ENCODE measurements at regions not wholly inside any gene's neighbourhood (a gene's known extent, or its start where the extent isn't known, plus 50 kb on each side); places are given as distances from the start of the nearest gene placed in this dataset.

DNA sequence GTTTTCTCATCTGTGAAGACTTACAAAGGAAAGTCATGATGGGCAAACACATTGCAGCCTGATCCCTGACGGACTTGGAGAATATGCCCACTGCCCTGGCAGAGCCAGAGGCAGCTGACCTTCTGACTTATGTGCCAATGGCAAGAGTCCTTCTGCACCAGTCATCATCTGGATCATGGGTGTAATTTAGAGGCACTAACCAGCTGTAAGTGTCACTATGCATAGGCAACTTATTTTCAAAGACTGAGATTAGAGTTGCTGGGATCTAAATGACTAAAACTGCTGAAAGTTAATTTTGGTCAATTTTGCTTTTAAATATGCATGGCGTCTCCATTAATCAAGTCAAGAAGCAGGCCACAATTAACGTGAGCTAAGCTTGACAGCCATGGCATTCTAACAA lies 261.2 kb downstream of the BCL11A start:
- DNase-seq: no peak

DNA sequence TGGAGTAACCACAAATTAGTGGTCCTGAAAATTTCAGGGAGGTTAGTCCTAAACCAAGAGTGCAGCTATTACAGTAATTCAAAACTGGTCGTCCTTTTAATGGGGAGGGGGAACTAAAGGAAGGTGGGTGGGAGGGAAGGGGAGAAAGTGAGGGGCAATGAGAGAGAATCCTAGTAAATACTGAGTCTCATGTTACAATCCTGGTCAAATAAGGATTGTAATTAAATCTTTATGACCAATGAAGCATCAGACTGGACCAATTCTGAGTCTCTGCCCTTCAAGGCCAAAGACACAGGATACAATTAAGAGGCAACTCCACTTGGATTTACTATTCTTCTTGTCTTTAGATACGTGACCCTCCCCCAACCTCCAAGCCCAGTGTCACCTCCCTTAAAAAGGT lies 262.9 kb downstream of the BCL11A start:
- no peak for DNase-seq

DNA sequence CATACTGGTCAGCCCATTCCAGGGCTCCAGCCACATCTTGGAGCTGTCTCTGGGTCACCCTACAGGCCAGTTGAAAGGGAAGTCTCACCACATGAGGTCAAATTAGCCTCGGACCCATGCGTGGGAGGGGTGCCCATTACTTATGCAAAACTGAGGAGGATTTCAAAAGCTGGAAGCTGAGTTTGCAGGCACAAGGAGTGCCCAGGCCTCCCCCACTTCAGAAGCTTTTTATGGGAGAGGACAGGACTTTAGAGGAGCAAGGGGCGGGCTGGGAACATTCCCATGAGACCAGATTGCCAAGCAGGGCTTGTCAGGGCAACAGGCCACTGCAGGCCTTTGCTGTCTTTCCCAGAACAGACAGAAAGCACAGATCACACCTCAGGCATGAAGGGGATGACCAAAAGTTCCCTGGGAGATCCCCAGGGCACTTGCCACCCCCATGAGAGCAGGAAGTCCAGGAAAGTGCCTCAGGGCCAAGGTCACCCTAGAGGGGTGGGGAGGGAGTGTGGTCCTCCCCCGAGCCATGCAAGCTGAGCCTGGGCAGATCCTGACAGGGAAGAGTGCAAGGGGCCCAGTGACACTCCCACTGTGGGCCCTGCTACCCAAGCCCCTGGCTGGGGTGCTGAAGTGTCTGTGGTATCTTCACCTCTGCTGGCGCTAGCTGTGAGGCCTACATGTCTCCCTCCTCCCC lies 267.7 kb downstream of the BCL11A start:
- DNase-seq: no peak

DNA sequence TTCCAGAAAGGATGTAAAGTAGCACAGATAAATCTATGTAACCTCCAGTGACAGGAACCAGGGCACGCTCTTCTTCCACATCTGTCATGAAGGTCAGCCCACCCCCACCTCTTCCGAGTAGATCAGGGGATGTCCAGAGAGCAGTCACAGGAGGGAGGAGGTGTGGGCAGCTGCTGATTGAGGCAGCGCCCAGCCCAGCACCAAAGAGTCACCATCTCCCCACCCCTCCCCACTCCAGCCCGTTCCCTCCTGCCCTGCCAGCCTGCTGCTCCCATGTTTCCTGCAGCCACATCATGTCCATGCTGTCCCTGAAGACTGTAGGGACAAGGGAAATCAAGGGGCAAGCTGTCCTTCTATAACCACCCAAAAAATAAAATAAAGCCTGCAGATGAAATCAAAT lies 269.8 kb downstream of the BCL11A start:
- no peak for DNase-seq

DNA sequence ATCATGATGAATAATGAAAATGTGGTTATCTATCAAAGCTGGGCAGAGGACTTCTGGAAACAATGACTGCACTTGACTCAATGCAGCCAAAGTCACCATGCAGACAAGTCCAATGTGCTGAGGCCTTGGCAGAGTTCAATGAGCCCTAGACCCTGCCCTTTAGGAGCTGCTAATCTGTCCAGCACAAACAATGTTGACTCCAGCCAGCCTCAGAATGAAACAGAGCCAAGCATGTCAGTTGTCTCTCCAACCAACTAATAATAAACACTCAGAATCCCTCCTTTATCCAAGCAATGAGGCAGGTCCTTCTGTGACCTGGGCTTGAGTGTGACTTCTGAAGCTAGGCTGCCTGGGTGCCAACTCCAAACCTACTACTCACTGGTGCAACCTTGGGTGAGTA lies 270.6 kb downstream of the BCL11A start:
- DNase-seq: no peak

DNA sequence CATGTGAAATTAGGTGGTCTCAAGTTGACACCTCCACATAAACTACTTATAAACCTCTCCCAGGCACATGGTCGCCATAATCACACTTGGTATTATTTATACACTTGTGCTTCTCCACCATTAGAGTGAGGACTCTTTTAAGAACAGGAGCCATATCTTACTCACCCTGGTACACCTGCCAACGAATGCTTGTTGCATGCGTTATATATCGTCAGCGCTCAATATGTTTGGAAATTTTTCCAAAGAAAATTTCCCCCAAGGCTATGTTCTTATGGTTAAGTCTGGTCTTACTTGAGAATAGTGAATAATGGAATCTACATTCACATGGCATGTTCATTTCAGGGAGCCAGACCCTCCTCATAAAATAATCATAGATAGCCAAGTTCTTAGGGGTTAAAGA lies 271.7 kb downstream of the BCL11A start:
- no peak for DNase-seq

DNA sequence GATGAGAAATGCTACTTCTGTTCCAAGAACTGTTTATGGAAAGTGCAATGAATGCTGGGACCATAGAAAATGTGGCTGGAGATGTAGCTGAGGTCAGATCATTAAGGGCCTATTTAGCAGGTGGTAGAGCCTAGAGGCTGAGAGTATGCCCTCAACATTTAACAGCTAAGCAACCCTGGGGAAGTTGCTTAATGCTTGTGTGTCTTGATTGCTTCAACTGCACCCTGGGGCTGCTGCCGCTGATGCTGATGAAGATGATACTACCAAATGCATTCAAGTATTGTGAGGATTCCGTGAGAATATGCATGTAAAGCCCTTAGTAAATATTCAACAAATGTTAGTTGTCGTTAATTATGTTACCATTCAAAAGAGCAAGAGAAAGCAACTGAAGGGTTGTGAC lies 273.2 kb downstream of the BCL11A start:
- DNase-seq: no peak

DNA sequence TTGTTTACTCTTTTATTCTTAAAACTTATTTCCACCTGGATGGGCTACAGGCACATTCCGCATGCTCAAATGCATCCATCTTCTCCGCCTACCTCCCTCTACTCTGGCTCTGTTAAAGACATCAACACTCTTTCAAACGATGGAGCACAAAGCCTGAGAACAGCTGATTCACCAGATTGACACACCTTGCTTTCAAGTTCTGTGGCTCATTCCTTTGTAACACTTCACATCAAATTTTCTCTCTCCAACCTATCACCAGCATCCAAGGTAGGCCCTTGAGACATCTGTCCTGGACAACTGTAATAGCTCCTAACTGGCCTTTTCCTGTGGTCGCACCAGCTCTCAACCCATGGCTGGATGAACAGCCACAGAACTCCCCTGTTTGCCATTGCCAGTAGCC lies 274.5 kb downstream of the BCL11A start:
- no peak for DNase-seq

DNA sequence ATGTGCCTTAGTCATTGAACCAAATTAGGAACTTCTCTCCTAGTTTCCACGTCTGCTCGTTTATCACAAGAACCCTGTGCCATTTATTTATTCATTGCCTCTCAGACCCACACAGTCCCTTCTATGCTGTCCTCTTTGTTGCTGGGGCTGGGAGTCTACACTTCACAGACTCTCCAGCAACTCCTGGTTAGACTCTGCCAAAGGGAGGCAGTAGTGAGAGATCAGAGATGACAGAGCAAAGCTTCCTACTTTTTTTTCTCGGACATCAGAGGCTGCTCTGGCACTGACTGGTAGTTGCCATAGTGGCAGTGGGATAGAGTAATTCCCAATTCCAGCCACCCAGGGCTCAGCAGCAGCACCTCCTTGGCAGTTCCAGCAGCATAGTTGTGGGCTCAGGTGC lies 277.5 kb downstream of the BCL11A start:
- DNase-seq: no peak

DNA sequence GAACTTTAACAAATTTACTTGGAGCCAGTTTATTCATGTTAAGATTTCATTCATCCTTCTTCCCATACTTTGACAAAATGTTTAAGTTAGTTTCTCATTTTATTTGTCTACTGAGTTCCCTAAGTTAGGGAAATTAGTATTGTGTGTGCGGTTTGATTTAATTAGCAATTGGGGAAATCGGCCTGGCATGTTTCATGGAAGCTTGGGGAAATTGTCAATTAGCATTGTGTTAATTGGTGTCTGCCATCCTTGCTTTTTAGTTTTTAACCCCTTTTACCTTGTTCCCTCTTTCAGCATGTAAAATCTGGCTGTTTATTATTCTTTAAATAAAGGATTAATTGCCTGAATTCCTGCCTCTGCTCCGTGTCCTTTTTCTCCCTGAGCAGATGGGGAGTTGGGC lies 279.6 kb downstream of the BCL11A start:
- DNase-seq: no peak

DNA sequence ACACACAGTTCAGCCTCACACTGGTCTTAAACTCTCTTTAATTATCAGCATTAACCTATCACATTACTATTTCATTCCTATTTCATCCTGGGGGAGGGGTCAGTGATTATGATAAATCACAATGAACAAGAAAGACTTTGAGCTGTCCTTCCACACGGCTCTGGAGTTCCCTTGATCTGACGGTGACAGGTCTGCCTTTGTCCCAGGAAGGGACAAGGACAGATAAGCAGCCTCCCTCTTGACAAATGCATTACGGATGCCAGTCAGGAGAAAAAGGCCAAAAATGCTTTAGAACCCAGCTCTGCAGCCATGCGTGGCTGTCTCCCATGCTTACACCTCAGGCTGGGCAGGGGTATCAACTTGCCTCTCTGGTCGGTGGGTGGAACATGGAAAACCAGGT lies 281.7 kb downstream of the BCL11A start:
- DNase-seq: no peak

DNA sequence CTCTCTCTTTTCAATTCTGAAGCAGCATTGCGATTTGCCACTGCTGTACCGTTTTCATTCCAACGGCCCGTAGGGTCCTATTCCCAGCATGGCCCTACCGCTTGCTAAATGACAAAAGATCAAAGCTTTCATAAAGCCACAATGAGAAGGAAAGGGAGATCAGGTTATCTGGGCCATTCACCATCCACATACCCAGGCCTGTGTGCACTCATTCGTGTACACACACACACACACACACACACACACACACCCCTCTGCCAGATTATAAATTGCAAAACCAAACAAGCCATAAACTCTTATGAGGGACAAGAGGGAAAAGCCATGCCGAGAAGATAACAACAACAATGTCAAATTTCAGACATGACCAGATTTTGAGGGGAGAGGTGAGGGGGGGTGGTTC lies 282.3 kb downstream of the BCL11A start:
- no peak for DNase-seq

DNA sequence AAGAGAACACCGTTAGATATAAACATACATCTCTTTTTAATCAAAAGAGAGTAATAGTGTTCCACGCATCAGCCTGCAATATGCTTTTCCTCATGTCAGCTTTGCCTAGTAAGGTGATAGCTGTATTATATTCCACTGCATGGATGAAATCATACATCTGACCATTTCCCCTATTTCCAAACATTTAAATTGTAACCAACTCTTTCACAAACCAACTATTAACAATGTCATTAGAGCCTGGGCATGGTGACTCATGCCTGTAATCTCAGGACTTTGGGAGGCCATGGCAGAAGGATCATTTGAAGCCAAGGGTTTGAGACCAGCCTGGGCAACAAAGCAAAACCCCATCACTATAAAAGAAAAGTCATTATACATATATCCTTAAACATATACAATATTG lies 284.8 kb downstream of the BCL11A start:
- DNase-seq: no peak

DNA sequence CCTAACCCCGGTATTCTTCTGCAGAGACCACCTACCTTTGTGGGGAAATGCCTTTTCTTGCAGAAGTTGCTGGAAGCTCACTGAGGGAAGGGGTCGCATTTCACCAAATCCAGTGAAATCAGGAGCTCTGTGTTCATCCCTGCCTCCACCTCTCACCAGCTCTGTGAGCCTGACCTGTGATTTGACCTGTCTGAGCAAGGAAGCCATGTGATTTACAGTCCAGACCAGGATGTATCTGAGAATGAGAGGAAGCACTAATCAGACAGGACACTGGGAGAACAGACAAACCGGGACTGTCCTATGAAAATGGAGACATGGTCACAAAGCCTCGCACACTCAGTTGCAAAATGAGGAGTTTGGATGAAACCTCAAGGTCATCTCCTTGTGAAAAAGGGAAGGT lies 285.4 kb downstream of the BCL11A start:
- DNase-seq: no peak

DNA sequence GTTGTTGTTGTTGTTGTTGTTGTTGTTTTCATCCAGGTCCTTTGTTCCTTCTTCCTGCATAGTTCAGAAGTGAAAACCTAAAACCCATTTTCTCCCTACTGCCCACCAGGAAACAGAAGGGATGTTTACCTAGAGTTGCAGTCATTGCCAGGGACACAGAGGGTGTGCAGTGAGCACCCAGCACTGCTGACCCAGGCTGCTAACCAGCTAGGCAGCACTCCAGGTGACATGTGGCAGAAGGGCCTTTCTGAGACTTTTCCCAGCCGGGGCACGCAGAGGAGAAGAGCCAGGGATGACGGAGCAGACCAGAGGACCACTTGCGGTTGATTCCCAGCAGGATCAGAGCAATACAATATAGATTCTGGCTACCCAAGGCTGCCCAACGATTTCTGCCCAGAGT lies 286.3 kb downstream of the BCL11A start:
- DNase-seq: no peak

DNA sequence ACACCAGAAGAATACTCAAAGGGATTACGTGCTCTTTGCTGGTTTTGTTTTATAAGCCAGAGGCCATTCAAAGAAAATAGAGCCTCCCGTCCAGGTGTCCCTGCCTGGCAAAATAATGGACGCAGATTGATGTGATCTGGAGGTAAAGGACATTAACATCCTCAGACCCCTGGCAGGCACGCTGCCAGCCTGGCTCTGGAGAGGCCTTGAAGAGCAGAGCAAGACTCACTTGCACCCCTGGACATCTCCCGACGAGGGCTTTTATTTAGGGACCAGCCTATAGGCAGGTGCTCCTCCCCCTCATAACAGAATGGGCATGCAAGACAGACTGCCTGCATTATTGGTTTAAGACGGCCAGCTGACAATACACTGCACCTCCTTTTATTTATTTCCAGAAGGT lies 291.3 kb downstream of the BCL11A start:
- no peak for DNase-seq

DNA sequence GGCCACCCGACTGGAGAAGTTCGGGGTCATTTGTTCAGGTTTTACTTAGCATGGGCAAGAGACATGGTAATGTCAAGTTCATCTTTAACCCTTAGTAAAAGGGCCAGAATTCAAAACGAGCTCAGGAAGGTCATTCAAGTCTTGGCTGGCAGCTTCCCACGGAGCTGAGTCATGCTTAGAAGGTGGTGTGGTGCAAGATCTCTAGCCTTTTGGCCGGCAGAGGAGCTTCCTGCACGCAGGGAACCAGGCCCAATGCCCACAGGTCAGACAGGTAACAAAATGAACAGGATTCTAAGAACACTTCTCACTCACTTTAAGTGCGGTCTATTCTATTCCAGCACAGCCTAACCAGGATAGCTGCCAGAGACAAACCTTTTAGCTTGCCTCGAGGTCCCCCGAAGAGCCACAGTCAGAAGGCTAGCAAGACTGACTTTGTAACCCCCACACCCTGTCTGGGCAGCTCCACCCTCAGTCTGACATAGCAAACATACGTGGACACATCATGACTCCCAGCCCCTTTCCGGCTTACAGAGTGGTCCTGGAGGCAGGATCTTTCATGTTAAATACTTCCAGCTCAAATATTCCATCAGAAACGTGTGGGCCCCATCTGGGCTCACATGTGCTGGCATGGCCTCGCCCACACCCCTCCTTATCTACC lies 292.7 kb downstream of the BCL11A start:
- DNase-seq: no peak

DNA sequence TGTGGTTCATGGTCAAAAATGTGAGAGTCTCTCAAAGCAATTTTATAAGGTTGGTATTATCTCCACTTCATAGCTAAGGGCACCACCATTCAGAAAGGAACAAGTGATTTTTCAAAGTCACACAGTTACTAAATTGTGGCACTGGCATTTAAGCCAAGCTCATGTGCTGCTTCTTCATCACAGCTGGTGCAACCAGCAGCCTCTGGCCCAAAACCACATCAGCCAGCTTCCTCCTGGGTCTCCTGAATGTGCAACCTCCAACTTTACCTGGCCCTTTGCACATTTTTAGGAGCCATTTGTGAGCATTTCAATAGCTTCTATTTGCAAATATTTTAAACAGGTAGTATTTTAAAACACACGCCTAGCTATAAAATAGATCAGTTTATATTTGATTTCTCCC lies 293.7 kb downstream of the BCL11A start:
- DNase-seq: no peak

DNA sequence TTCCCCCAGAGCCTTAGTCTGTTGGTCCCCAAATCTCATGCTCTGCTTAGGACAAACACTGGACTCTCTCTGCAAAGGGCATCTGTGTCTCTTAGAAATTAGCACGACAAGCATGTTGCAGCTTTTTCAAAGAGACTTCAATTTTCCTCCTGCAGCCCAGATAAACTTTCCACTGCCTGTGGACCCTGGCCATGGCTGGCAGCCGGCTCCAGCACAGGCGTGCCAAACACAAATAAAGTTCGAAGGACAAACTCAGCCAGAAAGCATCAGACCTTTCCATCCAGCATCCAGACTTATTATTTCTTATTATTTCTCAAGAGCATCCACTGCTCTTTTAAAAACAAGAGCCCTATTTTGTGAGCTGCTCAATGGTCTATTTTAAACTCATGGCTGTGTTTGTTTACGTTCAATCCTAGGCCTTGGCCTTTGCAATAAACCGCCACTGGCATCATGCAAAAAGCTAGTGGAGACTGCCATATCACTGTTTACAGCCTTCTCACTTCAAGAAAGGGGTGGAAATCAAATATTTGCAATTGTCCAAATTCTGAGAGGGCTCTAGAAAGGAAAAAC lies 300.8 kb downstream of the BCL11A start:
- DNase-seq: no peak

DNA sequence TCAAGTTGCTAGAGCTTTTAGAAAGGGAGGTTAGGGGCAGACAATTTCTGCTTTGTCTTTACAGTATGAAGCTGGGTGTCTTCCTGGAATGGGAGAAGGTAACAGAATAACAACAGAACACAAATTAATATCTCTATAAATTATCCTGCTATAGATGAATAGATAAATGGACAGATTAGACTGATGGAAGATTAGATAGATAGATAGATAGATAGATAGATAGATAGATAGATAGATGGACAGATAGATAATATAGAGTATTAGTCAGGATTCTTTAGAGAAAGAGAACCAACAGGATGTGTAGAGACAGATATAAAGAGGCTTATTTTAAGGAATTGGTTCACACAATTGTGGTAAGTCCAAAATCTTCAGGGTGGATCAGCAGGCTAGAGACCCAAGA lies 302.2 kb downstream of the BCL11A start:
- DNase-seq: no peak

DNA sequence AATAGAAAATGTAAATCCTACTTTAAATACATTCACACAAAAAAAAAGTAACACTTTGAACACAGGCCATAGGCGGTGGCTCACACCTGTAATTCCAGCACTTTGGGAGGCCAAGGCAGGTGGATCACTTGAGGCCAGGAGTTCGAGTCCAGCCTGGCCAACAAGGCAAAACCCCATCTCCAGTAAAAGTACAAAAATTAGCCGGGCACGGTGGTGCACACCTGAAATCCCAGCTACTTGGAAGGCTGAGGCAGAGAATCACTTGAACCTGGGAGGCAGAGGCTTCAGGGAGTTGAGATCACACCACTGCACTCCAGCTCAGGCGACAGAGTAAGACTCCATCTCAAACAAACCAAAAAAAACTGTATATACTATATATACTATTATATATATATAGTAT lies 303.6 kb downstream of the BCL11A start:
- DNase-seq: no peak

DNA sequence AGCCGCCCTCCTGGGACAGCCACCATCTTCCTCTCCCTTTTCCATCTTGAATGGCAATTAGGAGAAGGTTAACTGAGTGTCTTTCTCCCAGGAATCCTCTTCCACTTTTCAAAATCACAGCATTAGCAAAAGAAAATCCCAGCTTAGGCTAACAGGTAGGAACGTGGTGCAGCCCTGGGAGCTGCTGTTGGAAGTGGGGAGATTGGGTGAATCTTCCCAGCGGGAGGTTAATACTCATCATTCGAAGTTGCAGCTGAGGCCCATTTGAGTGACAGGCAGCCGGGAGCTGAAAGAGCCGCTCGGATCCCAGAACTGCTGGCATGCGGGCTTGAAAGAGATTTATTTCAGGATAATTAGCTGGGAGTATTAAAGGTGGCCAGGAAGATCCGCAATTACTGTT lies 306.0 kb downstream of the BCL11A start:
- no peak for DNase-seq

DNA sequence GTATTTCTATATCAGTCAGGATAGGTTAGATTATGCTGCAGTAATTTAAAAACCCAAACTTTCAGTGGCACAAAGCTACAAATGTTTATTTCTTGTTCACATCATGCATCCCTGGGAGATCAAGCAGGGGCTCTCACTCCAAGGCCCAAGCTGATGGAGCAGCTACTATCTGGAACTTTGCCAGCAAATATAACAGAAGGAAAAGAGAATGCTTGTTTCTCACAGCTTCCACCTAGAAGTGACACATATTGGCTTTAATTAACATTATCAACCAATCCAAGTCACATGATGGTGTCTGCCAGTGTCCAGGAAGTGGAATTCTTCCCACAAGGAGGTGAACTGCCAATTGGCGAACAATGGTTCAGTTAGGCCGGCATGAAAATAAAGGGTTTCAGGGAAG lies 306.9 kb downstream of the BCL11A start:
- DNase-seq: no peak

DNA sequence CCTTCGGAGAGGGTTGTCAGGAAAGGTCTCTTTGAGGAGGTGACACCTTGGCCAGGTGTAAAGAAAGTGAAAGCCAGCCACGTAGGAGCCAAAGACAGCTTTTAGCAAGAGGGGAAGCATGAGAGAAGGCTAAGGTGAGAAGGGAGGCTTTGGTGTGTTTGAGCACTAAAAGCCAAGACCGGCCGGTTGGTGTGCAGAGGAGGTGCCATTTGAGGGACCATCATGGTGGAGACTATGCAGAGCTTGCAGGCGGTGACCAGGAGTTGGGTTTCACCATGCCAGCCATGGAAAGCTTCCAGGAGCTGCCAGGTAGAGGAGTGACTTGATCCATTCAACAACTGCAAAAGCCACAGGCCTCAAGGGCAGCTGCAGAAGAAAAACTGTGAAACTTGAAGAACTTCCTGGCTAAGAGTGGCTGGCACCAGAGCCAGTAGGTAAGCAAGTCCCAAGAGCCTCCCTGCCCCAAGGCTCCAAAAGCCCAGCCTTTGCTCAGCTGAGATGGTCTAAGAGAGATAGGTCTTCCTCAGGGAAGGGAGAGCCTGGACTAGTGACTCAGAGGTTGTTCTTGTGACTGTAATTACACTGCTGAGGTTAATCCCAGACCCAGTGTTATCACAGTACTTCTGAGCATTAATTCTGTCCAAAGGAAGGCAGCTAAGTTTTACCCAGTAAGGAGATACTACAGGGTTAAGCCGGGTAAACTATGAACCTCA lies 319.0 kb downstream of the BCL11A start:
- DNase-seq: no peak
